GM18867 (cell line): ENCODE measurements at regions not wholly inside any gene's neighbourhood (a gene's known extent, or its start where the extent isn't known, plus 50 kb on each side); places are given as distances from the start of the nearest gene placed in this dataset.
"Not testable (repeated sequence)": the region's sequence is repeated elsewhere in the genome, so short reads cannot be mapped to it uniquely, and the experiment has no call there.

Source experiments
- ATAC-seq: cut with Tn5 transposase; IDR thresholded peaks from one replicate; pipeline ENCODE4 v1.9.1; 2021; ENCODE audit warnings: mild to moderate bottlenecking, moderate library complexity; ENCODE audit not compliant: unreplicated experiment

GRCh38 chr9:105972466-105973204 is 278.3 kb downstream of the TMEM38B start:
- no peak for ATAC-seq

GRCh38 chr9:105973951-105974351 is 279.6 kb downstream of the TMEM38B start:
- no peak for ATAC-seq

DNA sequence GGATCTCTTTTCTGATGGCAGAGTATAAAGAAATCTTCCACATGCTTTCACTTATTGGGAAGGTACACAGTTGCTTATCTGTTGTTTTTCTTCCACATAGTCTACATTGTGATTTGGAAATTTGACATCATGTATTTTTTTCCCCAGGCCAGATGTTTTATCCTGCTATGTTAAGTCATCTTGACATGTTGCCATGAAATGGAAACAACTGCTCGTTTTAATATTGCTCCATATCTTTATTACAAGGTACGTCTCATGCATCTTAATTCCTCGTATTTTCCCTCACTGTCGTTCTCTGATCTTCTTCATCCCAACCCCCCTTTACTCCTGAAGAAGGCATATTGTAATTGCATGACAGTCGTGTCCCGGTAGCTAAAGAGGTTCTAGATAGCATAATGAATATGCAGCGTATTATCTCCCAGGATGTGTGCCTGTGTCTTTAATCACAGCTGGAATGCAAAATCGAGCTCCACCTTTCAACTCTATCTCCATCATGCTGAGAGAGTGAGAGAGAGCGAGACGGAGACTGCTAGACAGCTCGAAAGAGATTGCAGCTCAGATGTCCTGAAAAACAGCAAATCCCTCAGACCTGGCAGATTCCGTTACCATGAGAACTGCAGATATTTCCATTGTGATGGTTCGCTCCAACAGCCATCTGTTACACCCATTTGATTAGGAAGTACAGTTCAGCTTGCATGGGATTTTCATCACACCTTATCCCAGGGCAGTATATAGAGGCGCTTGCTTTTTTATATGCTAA is 281.7 kb downstream of the TMEM38B start:
- ATAC-seq, result no peak

DNA sequence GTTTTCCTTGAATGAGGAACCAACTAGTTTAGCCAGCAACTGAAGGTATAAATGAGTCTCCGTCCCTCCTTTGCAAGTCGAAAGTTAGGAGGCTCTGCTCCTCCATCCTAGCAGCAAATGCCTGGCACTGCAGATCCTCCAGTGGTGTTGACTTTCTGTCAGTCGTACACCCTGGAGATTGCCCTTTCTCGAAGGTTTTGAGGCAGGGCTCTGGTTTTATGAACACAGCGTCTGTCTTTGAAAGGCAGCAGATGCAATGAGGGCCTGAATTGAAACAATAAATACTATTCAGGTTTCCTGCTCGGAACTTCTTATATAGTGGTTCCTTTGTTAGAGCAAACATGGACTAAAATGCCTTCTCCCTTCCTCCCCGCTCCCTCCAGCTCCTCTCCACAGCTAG is 284.0 kb downstream of the TMEM38B start:
- ATAC-seq, result no peak

- no peak for ATAC-seq
Measured at GRCh38 chr9:105978826-105979225, 284.5 kb downstream of the TMEM38B start.

DNA sequence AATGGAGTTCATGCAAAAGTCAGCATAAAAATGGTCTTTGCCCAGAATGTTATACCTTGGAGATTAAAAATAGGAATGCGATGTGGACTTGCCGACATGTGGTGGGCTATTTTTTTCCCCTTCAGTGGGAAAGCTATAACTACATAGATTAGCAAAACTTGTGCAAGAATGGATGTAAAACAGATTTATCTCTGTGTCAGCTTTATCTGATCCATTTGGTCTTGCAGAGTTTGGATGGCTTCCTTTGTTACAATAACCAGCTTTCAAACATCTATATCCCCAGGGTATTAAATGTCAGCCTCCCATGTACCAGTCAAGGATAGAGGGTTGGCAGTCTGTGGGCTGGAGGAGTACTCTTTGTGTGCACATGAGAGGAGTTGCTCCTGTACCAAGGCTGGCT is 284.9 kb downstream of the TMEM38B start:
- no peak for ATAC-seq

GRCh38 chr9:105984714-105985113 is 290.4 kb downstream of the TMEM38B start:
- ATAC-seq, result no peak

DNA sequence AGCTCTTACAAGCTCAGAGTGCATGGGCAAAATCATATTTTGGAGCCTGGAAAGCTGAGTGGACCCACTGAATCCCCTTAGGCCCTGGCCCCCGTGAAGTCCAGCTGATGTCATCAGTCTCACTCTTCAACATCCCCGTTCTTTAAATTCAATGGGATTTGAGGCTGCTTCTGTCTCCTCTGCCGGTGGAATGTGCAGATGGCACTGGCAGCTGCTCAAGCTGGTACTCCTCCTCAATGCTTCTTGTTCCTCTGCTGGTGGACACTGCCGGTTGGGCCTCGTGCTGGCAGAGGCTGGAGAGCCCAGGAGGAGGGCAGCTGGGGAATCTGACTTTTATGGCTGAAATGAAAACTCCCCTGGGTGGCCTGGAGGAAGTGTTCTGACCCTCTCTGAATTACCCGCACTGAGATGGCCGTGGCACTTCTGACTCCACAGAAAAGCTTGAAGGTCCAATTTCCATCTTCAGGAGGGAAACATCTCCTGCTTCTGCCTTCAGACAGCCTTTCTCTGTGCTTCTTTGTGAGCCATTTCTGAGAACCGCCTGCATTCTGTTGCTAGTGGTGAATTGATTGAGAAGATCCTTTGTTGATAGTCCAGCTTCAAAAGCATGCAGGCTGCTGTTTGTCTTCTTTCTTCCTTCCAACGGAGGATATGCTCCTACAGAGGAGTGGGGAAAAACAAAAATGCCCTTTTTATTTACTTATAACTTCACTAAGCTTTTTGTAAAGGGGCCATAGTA is 298.9 kb downstream of the TMEM38B start:
- ATAC-seq, result no peak

- ATAC-seq, result no peak
Measured at GRCh38 chr9:105993921-105994715, 299.8 kb downstream of the TMEM38B start.

GRCh38 chr9:105994970-105995369 is 300.6 kb downstream of the TMEM38B start:
- ATAC-seq, result no peak

- ATAC-seq, result no peak
Measured at GRCh38 chr9:106017198-106017740, 322.9 kb downstream of the TMEM38B start.

- no peak for ATAC-seq
Measured at GRCh38 chr9:106019039-106019680, 324.8 kb downstream of the TMEM38B start.

- no peak for ATAC-seq
Measured at GRCh38 chr9:106019702-106020101, 325.4 kb downstream of the TMEM38B start.

DNA sequence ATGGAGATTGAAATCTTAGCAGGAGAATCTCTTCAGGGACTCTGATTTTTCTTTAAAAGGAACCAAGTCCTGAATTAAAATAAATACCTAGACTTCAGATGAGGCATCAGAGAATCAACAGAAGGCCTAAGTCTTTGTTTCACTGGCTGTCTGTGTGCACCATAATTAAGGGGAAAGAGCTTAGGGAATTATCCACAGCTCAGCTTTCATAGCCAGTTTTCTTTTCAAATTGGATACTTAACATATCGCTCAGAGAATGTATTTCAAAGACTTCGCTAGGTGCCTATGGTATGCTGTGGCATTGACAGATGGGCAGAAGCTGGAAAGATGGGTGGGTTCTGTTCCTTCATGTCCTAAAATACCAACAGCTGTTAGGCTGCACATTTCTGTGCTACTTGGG is 325.8 kb downstream of the TMEM38B start:
- ATAC-seq, result no peak

GRCh38 chr9:106023455-106023854 is 329.1 kb downstream of the TMEM38B start:
- no peak for ATAC-seq

- ATAC-seq, result no peak
Measured at GRCh38 chr9:106025453-106025852, 331.1 kb downstream of the TMEM38B start.

DNA sequence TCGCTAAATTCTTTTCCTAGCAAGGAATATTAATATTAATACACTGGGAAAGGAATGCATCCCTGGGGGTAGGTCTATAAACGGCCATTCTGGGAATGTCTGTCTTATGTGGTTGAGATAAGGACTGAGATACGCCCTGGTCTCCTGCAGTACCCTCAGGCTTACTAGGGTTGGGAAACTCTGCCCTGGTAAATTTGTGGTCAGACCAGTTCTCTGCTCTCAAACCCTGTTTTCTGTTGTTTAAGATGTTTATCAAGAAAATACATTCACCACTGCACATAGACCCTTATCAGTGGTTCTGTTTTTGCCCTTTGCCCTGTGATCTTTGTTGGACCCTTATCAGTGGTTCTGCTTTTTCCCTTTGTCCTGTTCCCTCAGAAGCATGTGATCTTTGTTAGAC is 335.8 kb downstream of the TMEM38B start:
- not testable (repeated sequence) for ATAC-seq

DNA sequence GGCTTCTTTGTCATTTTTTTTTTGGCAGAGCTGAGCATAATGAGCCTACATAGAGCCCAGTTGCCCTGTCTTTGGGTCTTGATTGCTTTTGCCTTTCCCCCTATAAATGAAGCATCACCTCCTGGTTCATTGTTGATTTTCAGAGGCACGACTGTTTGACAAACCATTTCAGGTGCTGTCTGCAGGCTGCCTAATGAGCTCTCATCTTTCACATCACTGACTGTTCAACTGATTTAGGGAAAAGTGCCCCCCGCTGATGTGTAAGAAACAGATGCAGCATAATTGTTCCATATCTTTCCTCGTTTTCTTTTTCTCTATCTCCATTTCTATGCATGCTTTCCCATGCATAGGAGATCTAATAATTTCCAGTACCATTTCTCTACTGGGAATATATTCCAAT is 338.6 kb downstream of the TMEM38B start:
- no peak for ATAC-seq

DNA sequence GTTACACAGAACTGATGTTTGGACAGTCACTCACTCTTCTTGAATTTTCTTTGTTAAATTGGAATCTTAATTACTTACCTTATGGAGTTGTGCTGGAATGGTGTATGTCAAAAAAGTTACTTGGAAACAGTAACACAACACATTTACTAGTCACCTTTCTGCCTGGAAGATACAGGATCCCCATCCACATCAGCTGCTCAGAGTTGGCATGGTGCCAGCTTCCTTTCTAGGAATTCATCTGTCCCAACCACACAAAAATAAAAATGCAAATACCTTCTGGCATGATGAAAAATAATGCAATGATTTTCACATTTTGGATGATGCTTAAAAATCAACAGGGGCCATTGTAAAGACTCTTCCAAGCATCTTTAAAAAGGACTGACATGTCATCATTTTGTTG is 341.5 kb downstream of the TMEM38B start:
- ATAC-seq, result no peak
